HepG2 (cell line): ENCODE measurements at regions not wholly inside any gene's neighbourhood (a gene's known extent, or its start where the extent isn't known, plus 50 kb on each side); places are given as distances from the start of the nearest gene placed in this dataset.

Experiments used
- BCL3 ChIP-seq: sonication (generic); formaldehyde crosslinking; IDR thresholded peaks from 2 replicates; pipeline ENCODE4 v1.5.1; 2020; ENCODE audit warnings: mild to moderate bottlenecking, missing genetic modification reagents, moderate library complexity
- HMG20B ChIP-seq: conservative IDR thresholded peaks from 2 replicates; pipeline ENCODE4 v1.6.1; 2016; ENCODE audit warnings: missing genetic modification reagents, missing compliant biosample characterization
- NFKB2 ChIP-seq: sonication (generic); formaldehyde crosslinking; IDR thresholded peaks from 2 replicates; pipeline ENCODE4 v1.4.0; 2020; ENCODE audit warnings: missing genetic modification reagents, borderline replicate concordance
- PCBP1 ChIP-seq: fragments of 200-400 bp; formaldehyde crosslinking; IDR thresholded peaks from 2 replicates; pipeline ENCODE4 v1.6.1; 2017; ENCODE audit warnings: mild to moderate bottlenecking, low read depth, low read length, borderline replicate concordance
- U2AF1 ChIP-seq: fragments of 200-400 bp; formaldehyde crosslinking; optimal IDR thresholded peaks from 2 replicates; pipeline ENCODE3; 2017; ENCODE audit warnings: mild to moderate bottlenecking, low read depth, low read length
- ZFP36 ChIP-seq: fragments of 150-350 bp; IDR thresholded peaks from 2 replicates; pipeline ENCODE4 v1.6.1; 2018; ENCODE audit warnings: borderline replicate concordance, low read length, low read depth; ENCODE audit not compliant: partially characterized antibody
- ZFP36L1 ChIP-seq: sonication (generic); formaldehyde crosslinking; IDR thresholded peaks from 2 replicates; pipeline ENCODE4 v1.8.0; 2022; ENCODE audit warnings: mild to moderate bottlenecking, missing genetic modification reagents, moderate library complexity
- ZNF746 ChIP-seq: sonication (generic); formaldehyde crosslinking; IDR thresholded peaks from 2 replicates; pipeline ENCODE4 v1.8.0; 2022; ENCODE audit warnings: mild to moderate bottlenecking, missing genetic modification reagents
- TF ChIP-seq, protein P1 (sequence below): sonication (generic); formaldehyde crosslinking; IDR thresholded peaks from 2 replicates; pipeline ENCODE4 v1.5.0; 2020; ENCODE audit warnings: mild to moderate bottlenecking, missing genetic modification reagents, borderline replicate concordance

DNA sequence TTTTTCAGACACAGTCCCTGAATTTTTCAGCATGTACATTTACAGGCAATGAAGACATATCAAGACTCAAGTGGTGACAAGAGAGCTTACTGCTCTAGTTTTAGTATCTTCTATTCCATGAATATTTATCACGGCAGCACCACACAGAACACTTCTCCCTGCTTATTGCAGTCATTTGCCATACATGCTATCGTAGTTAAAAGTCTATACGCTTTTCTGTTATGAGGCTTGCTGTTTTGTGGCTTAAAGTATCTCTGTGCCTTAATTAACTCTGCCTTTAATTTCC lies 65.4 kb upstream of the GK2 start (continued):
- TF ChIP-seq NFKB2 (CRISPR knock-in tag) (no peak), ZNF746 (CRISPR knock-in tag) (no peak), BCL3 (CRISPR knock-in tag) (no peak), ZFP36 (no peak), HMG20B (CRISPR knock-in tag) (no peak), U2AF1 (no peak), ZFP36L1 (CRISPR knock-in tag) (no peak), PCBP1 (no peak)
- TF ChIP-seq, protein P1, sequence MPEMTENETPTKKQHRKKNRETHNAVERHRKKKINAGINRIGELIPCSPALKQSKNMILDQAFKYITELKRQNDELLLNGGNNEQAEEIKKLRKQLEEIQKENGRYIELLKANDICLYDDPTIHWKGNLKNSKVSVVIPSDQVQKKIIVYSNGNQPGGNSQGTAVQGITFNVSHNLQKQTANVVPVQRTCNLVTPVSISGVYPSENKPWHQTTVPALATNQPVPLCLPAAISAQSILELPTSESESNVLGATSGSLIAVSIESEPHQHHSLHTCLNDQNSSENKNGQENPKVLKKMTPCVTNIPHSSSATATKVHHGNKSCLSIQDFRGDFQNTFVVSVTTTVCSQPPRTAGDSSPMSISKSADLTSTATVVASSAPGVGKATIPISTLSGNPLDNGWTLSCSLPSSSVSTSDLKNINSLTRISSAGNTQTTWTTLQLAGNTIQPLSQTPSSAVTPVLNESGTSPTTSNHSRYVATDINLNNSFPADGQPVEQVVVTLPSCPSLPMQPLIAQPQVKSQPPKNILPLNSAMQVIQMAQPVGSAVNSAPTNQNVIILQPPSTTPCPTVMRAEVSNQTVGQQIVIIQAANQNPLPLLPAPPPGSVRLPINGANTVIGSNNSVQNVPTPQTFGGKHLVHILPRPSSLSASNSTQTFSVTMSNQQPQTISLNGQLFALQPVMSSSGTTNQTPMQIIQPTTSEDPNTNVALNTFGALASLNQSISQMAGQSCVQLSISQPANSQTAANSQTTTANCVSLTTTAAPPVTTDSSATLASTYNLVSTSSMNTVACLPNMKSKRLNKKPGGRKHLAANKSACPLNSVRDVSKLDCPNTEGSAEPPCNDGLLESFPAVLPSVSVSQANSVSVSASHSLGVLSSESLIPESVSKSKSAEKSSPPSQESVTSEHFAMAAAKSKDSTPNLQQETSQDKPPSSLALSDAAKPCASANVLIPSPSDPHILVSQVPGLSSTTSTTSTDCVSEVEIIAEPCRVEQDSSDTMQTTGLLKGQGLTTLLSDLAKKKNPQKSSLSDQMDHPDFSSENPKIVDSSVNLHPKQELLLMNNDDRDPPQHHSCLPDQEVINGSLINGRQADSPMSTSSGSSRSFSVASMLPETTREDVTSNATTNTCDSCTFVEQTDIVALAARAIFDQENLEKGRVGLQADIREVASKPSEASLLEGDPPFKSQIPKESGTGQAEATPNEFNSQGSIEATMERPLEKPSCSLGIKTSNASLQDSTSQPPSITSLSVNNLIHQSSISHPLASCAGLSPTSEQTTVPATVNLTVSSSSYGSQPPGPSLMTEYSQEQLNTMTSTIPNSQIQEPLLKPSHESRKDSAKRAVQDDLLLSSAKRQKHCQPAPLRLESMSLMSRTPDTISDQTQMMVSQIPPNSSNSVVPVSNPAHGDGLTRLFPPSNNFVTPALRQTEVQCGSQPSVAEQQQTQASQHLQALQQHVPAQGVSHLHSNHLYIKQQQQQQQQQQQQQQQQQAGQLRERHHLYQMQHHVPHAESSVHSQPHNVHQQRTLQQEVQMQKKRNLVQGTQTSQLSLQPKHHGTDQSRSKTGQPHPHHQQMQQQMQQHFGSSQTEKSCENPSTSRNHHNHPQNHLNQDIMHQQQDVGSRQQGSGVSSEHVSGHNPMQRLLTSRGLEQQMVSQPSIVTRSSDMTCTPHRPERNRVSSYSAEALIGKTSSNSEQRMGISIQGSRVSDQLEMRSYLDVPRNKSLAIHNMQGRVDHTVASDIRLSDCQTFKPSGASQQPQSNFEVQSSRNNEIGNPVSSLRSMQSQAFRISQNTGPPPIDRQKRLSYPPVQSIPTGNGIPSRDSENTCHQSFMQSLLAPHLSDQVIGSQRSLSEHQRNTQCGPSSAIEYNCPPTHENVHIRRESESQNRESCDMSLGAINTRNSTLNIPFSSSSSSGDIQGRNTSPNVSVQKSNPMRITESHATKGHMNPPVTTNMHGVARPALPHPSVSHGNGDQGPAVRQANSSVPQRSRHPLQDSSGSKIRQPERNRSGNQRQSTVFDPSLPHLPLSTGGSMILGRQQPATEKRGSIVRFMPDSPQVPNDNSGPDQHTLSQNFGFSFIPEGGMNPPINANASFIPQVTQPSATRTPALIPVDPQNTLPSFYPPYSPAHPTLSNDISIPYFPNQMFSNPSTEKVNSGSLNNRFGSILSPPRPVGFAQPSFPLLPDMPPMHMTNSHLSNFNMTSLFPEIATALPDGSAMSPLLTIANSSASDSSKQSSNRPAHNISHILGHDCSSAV: no peak
